Activated CD8-positive, alpha-beta memory T cell treated with anti-CD3 and anti-CD28 coated beads for 4 hours (primary cell): ENCODE measurements at regions not wholly inside any gene's neighbourhood (a gene's known extent, or its start where the extent isn't known, plus 50 kb on each side); places are given as distances from the start of the nearest gene placed in this dataset.
"Not testable (repeated sequence)": the region's sequence is repeated elsewhere in the genome, so short reads cannot be mapped to it uniquely, and the experiment has no call there.

Source experiments
- DNase-seq, 2 donors: peaks; one replicate each; pipeline ENCODE4 v3.0.0-alpha.2; 2020; ENCODE audit warnings: low read depth in 2 of 2

- not testable (repeated sequence) for DNase-seq
These were observed 116.0 kb downstream of the PMAIP1 start for GRCh38 chr18:60015826-60016225.

DNA sequence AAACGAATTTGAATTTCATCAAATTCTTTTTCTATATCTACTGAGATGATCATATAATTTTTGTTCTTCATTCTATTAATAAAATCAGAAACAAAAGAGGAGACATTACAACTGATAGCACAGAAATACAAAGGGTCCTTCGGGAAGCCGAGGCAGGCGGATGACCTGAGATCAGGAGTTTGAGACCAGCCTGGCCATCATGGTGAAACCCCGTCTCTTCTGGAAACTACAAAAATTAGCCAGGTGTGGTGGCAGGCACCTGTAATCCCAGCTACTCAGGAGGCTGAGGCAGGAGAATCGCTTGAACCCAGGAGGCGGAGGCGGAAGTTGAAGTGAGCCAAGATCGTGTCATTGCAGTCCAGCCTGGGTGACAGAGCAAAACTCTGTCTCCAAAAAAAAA is 113.4 kb downstream of the PMAIP1 start:
- DNase-seq, result not testable (repeated sequence)

GRCh38 chr18:60010984-60011383 is 111.2 kb downstream of the PMAIP1 start:
- DNase-seq, result no peak

DNA sequence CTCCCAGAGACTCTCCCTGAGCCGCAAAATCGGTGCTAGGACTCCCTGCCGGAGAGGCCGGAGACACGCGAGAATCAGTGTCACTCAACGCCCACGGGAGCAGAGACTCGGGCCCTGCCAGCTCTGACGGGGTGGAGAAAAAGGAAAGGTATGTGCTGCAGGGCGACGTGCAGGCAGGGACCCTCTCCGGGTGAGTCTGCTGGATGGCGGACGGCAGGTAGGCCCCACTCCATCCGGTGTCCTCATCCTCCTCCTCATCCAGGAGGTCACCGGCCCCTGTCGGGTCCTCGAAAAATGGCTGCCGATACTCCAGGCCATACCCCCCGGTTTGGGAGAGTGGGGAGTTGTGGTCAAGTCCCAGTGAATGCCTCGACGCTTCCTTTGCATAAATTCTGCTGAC is 110.7 kb downstream of the PMAIP1 start:
- no peak for DNase-seq

DNA sequence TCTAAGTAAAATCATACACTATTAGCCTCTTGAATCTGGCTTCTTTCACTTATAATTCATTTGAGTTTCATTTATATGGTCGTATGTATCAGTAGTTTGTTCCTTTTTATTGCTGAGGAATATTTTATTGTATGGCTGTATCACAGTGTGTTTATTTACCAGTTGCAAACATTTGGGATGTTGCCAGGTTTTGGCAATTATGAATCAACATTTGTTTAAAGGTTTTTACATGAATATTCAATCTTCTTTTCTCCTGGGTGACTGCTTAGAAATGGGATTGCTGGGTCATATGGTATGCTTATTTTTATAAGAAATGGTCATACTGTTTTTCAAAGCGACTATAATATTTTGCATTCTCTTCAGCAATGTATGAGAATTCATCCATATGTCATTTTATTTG is 107.9 kb downstream of the PMAIP1 start:
- DNase-seq, result no peak

DNA sequence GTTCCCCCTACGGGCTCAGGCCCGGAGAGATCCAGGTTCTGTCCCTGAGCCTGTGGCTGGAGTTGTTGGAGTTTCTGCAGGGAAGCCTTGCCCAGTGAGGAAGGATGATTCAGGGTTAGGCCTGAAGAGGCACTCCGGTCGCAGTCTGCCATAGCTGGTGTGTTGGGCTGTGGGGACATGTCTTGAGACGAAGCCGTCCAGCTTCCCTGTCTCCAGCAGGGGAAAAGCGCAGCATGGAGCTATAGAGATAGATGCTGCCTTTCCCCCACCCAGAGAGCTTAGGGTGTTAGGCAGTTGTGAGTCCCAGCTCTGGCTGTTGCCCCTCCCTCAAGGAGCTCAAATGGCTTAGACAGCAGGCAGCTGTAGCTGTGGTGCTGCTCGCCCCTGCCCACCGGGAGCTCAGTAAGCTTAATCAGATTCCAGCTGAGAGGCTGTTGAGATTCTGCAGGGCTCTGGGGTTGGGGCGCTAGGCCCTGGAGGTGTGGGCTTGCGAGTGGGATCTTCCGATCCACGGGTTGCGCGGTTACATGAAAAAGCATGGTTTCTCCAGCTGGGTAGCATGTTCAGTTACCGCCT is 103.9 kb downstream of the PMAIP1 start:
- DNase-seq, result no peak

DNA sequence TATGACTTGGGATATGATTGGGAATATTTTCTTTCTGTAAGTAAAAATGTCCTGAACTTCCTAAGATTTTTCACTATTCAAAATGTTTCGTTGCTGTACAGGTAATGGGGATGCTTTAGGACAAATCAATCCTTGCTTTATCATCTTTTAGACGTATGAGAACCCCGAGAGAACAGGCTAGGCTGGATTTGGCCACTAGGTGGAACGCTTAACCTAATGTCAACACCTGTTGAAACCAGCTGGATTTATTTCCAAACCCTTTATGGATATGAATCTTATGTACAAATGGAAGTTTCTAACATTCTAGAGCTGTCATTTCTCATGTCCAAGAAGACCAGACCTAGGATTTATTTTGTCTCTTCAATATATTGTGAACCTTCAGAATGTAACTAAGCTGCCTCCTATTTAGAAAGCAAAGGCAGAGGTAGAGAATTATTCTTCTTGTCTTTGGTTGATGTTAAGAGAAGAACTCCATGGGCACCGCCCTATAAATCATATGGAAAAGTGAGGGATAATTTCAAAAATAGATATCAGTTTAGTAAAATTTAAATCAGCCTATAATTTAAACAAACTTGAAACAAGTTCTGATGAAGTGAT is 96.7 kb downstream of the PMAIP1 start:
- no peak for DNase-seq

DNA sequence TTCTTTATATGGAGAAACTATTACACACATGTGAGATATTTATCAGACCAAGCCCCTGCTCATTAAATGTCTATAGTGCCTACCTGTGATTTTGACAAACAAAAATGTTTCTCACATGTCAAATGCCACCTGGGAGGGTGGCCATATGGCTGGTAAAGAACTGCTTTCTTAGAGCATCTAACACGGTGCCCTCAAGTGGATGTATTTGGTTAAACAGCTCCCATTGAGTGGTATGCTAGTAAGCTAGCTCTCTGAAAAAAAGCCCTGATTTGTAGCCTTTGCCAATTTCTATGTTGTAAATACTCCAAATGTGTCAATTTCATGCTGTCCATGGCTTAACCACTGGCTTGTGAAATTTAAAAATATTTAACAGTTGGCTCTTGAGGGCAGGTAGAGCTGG is 94.6 kb downstream of the PMAIP1 start:
- DNase-seq, result no peak

DNA sequence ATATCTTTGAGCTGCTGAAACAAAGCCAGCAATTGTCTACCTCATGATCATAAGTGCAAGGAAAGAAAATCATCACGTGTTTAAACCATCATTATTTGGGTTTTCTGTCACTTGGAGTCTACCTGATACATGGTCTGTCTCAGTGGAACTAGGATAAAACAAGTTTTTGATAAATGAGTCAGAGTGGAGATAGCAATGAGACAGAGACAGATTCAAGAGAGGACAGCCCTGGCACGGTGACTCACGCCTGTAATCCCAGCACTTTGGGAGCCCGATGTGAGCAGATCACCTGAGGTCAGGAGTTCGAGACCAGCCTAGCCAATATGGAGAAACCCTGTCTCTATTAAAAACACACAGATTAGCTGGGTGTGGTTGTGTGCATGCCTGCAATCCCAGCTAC is 93.8 kb downstream of the PMAIP1 start:
- no peak for DNase-seq

DNA sequence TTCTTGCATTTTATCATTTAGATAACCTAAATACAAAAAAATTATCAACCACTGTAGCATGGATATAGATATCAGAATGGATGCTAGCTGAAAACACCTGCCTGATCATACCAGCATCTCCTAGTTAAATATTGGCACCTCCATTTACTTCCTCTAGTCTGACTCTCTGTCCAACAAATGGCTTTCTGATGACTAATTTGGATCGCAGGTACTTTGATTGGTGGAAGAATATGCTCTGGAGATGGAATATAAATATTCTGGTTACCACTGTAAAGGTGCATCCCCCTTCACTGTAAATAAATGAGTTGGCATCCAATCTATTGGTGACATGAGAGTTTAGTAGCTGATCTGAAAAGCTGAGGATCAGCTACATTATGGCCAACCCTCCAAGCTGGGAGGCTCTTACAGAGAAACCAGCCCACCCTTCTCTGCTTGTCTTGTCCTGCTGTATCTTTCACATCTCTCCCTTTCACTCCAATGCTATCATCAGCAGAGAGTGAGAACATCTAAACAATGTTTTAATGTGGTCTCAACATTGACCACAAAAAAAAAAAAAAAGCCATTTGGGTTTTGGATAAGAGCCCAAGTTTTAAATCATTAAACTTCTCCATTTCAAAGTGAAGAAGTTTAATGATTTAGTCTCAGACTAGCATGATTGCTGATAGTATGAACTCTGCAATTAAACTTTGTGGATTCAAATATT is 90.5 kb downstream of the PMAIP1 start:
- DNase-seq, result no peak

GRCh38 chr18:59988098-59988706 is 88.4 kb downstream of the PMAIP1 start:
- peak; percentile 11 to 14 for DNase-seq

- DNase-seq, result no peak
These were observed 87.3 kb downstream of the PMAIP1 start for GRCh38 chr18:59987102-59987501.

- no peak for DNase-seq
These were observed 86.3 kb downstream of the PMAIP1 start for GRCh38 chr18:59986139-59986538.

GRCh38 chr18:59985289-59985688 is 85.5 kb downstream of the PMAIP1 start:
- no peak for DNase-seq

- no peak for DNase-seq
These were observed 83.7 kb downstream of the PMAIP1 start for GRCh38 chr18:59983506-59983905.

DNA sequence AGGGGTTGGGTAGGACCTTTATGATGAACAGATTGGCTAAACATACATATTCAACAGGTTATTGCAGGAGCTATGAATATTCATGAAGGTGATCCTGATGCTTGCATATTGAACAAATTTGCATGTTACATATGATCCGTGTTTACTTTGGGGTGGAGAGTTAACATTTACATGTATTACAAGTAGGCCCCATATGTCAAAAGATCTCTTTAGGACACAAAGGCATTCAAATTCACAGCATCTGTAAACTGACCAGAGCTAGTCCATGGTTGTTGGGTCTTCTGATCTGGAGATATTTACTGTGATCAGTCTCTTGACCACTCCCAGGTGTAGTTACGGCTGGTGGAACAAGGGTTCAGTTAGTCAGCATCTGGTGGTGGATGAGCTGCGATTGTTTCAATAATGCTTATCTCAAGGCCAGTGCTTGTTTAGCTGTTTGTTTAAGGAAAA is 80.4 kb downstream of the PMAIP1 start:
- DNase-seq, result no peak

DNA sequence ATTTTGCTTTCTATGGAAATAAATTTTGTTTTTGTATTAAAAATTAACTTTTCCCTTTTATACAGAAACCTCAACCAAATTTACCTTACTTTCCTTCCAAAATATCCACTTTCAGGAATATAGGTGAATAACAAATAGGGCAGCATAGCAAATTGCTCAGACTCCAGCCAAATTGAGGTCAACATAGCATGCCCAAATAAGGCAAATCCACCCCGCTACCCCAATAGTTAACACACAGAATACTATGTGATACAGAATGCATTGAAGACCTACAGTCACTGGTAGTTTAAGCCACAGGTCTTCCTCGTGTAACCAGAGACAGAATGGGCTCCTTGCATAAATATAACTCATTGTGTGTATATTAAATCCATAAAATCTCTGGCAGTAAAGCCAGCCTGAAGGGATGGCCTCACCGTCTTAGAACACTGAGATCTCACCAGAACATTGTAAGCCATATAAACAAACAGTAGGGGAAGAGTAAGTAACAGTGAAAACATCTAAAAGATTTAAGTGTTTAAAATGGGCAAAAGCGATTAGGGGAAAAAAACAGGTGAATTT is 72.2 kb downstream of the PMAIP1 start:
- no peak for DNase-seq

- DNase-seq, result not testable (repeated sequence)
These were observed 71.3 kb downstream of the PMAIP1 start for GRCh38 chr18:59971144-59971543.

GRCh38 chr18:59969477-59970028 is 69.8 kb downstream of the PMAIP1 start:
- not testable (repeated sequence) for DNase-seq

DNA sequence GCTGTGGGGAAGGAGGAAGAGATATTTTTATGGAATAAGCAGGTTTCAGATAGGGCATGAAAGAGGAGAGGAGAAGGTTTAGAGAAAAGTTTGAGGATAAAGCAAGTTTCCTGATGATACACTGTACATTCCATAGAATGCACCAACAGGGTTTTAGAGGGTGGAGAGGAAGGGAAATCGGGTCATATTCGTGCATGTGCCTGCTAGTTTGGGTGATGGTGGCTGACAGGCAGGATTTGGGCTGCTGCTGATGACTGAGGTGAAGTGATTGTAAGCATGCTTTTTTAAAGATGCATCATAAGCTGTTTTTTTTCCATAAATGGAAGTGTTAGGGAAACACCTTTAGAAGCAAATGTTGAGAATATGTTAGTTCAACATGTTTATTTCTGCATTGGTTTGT is 68.8 kb downstream of the PMAIP1 start:
- DNase-seq, result no peak

- no peak for DNase-seq
These were observed 68.1 kb downstream of the PMAIP1 start for GRCh38 chr18:59967878-59968277.

DNA sequence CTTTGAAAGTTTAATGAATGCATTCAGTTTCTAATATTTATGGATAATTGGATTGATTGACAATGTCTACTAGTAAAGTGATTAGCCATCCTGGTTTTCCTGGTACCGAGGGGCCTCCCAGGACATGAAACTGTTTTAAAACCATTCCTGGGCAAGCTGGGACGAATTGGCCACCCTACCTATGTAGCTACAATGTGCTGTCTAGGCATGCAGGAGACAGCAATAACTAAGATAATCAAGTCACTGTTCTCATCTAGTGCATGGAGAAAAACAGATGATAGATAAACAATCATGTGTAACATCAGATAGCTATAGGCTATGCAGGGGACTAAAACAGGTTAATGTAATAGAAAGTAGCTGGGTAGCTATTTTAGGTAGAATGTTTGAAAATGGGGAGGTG is 67.1 kb downstream of the PMAIP1 start:
- DNase-seq, result no peak
